Activated naive CD8-positive, alpha-beta T cell treated with anti-CD3 and anti-CD28 coated beads, Interleukin-2, amount 50 U/mL, for 24 hours (primary cell): ENCODE measurements at regions not wholly inside any gene's neighbourhood (a gene's known extent, or its start where the extent isn't known, plus 50 kb on each side); places are given as distances from the start of the nearest gene placed in this dataset.

ENCODE experiments used
- ATAC-seq: fragments of 150-1000 bp; cut with Tn5 transposase; one replicate; pipeline ENCODE4 v1.10.0; 2021
- DNase-seq: peaks from one replicate; pipeline ENCODE4 v3.0.0; 2021
- H3K27ac Mint-ChIP-seq: one replicate; pipeline ENCODE4 v1.8.0; 2021; ENCODE audit warnings: mild to moderate bottlenecking, mixed read lengths
- H3K27me3 Mint-ChIP-seq: one replicate; pipeline ENCODE4 v1.8.0; 2021; ENCODE audit warnings: mixed read lengths
- H3K36me3 Mint-ChIP-seq: one replicate; pipeline ENCODE4 v1.8.0; 2021; ENCODE audit warnings: low read depth, mixed read lengths
- H3K4me1 Mint-ChIP-seq: one replicate; pipeline ENCODE4 v1.8.0; 2021; ENCODE audit warnings: mixed read lengths
- H3K4me3 Mint-ChIP-seq: one replicate; pipeline ENCODE4 v1.8.0; 2021; ENCODE audit warnings: mild to moderate bottlenecking, moderate library complexity, mixed read lengths
- H3K9me3 Mint-ChIP-seq: one replicate; pipeline ENCODE4 v1.8.0; 2021; ENCODE audit warnings: mixed read lengths

DNA sequence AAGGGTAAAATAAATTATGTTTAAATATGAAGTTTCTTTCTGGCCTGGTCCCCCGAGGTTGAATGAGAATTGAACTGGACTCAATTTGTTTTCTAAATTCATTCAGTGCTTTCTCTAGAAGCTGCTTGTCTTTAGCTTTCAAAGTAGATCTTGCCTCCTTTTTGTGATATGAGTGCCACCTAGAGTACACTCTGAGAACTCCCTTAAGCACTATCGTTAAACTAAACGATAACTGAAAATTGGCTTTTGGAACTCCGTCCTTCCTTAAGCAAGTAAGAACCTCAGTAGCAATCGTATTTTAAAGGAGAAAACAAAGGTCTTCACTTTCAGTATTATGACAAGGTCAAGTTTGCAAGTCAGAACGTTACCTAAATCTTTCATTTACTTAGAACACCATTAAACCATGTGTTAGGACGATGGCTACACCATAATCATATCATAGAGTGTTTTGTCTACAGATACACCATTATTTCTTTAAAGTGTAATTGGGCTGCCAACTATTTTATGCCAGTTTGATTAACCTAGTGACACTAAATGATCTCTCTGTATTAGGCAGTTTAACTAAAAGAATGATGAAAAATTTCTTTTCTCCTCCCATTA lies 364.8 kb downstream of the SNAPC1 start:
- Mint-ChIP-seq H3K4me1 (no peaks in the 10 kb centered on the region), H3K4me3 (no peak overlapping the region), H3K27ac (no peak overlapping the region), H3K27me3 (peaks cover 20% of the 10 kb centered on the region), H3K36me3 (no peaks in the 10 kb centered on the region), H3K9me3 (no peaks in the 10 kb centered on the region)
- no peak for DNase-seq
- ATAC-seq = peak; percentile 75

GRCh38 chr14:62130441-62130840 lies 368.2 kb downstream of the SNAPC1 start:
- no peak overlapping the region for H3K27ac Mint-ChIP-seq
- H3K4me1 Mint-ChIP-seq = no peaks in the 10 kb centered on the region
- H3K36me3 Mint-ChIP-seq = no peaks in the 10 kb centered on the region
- H3K9me3 Mint-ChIP-seq = no peaks in the 10 kb centered on the region
- ATAC-seq = no peak
- no peak for DNase-seq
- peaks cover 29% of the 10 kb centered on the region for H3K27me3 Mint-ChIP-seq
- H3K4me3 Mint-ChIP-seq = no peak overlapping the region

- Mint-ChIP-seq H3K27ac (no peak overlapping the region), H3K36me3 (no peaks in the 10 kb centered on the region), H3K27me3 (peaks cover 31% of the 10 kb centered on the region), H3K4me1 (no peaks in the 10 kb centered on the region), H3K9me3 (no peaks in the 10 kb centered on the region), H3K4me3 (no peak overlapping the region)
- DNase-seq (no peak), ATAC-seq (no peak)
Observed at GRCh38 chr14:62133776-62134550, 371.7 kb downstream of the SNAPC1 start.

GRCh38 chr14:62138593-62138992 lies 376.4 kb downstream of the SNAPC1 start:
- Mint-ChIP-seq H3K4me1 (no peaks in the 10 kb centered on the region), H3K9me3 (no peaks in the 10 kb centered on the region), H3K36me3 (no peaks in the 10 kb centered on the region), H3K27me3 (peaks cover 33% of the 10 kb centered on the region), H3K4me3 (no peak overlapping the region), H3K27ac (no peak overlapping the region)
- no peak for ATAC-seq
- DNase-seq = no peak

GRCh38 chr14:62141139-62141538 lies 378.9 kb downstream of the SNAPC1 start:
- ATAC-seq (no peak), DNase-seq (no peak)
- H3K27me3 Mint-ChIP-seq = peaks cover 19% of the 10 kb centered on the region
- H3K9me3 Mint-ChIP-seq = no peaks in the 10 kb centered on the region
- no peaks in the 10 kb centered on the region for H3K4me1 Mint-ChIP-seq
- H3K4me3 Mint-ChIP-seq = no peak overlapping the region
- H3K36me3 Mint-ChIP-seq = no peaks in the 10 kb centered on the region
- no peak overlapping the region for H3K27ac Mint-ChIP-seq

GRCh38 chr14:62143245-62143644 lies 381.0 kb downstream of the SNAPC1 start:
- Mint-ChIP-seq H3K4me3 (no peak overlapping the region), H3K27ac (no peak overlapping the region), H3K36me3 (no peaks in the 10 kb centered on the region), H3K9me3 (peaks cover 14% of the 10 kb centered on the region), H3K27me3 (peaks cover 13% of the 10 kb centered on the region), H3K4me1 (no peaks in the 10 kb centered on the region)
- ATAC-seq (no peak), DNase-seq (no peak)

- H3K27ac Mint-ChIP-seq = no peak overlapping the region
- H3K9me3 Mint-ChIP-seq = peaks cover 14% of the 10 kb centered on the region
- H3K4me1 Mint-ChIP-seq = no peaks in the 10 kb centered on the region
- H3K4me3 Mint-ChIP-seq = no peak overlapping the region
- DNase-seq = no peak
- H3K36me3 Mint-ChIP-seq = no peaks in the 10 kb centered on the region
- peaks cover 13% of the 10 kb centered on the region for H3K27me3 Mint-ChIP-seq
- ATAC-seq = no peak
Observed at GRCh38 chr14:62144863-62145262, 382.6 kb downstream of the SNAPC1 start.

DNA sequence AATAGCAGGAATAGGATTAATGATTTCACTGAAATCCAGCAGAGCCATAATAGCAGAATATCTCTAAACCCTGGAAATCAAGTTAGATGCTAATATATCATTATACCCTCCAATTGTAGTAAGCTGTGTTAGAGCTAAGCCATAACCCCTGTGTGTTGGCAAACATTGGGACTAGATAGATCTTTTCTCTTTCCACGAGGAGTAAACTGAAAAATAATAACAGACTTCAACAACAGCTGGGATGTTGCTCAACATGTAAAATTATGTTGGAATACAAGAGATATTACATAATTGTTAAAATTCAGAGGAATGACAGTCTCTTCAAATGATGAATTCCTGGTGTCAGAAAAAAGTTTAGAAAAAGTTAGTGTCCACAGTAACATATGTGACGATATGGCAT lies 383.8 kb downstream of the SNAPC1 start:
- ATAC-seq = no peak
- DNase-seq = no peak
- Mint-ChIP-seq H3K4me3 (no peak overlapping the region), H3K9me3 (peaks cover 14% of the 10 kb centered on the region), H3K27me3 (peaks cover 11% of the 10 kb centered on the region), H3K4me1 (no peaks in the 10 kb centered on the region), H3K27ac (no peak overlapping the region), H3K36me3 (no peaks in the 10 kb centered on the region)

DNA sequence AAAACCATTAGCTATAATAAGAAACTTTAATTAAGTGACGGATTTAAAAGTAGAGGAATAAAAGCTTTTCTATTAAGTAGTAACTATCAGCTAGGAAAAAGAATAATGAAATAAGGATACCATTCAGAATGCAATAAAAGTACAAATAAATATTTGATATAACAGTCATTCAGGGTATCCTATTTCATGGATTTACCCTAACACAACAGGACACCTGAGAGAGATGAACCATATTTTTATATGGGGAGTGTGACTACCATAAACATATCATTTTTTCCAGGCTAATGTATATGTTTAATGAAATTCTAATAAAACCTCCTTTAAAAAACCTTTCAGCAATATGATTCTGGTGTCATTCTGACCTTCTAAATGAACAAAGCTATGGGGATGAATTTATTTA lies 393.8 kb downstream of the SNAPC1 start:
- H3K4me3 Mint-ChIP-seq = no peak overlapping the region
- no peaks in the 10 kb centered on the region for H3K4me1 Mint-ChIP-seq
- no peak overlapping the region for H3K27ac Mint-ChIP-seq
- peaks cover 20% of the 10 kb centered on the region for H3K27me3 Mint-ChIP-seq
- ATAC-seq (no peak), DNase-seq (no peak)
- H3K36me3 Mint-ChIP-seq = no peaks in the 10 kb centered on the region
- no peaks in the 10 kb centered on the region for H3K9me3 Mint-ChIP-seq

DNA sequence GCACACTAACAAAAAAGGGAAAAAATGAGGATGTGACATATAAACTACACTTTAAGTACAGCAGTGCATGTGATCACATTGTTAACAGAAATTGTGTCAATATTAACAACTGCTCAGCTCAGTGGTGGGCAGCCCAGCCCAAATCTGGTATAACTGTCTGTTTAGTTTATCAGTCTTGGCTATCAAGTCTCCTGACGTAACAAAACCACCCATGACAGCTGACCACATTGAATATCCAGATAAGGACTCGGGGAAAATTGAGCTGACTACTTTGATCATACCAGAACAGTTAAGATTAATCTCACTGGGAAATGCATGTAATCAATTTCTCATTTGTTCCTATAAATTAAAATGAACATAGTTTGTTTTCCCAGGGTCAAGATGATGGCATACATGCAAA lies 396.6 kb downstream of the SNAPC1 start:
- Mint-ChIP-seq H3K9me3 (no peaks in the 10 kb centered on the region), H3K4me3 (no peak overlapping the region), H3K4me1 (no peaks in the 10 kb centered on the region), H3K36me3 (no peaks in the 10 kb centered on the region), H3K27ac (no peak overlapping the region), H3K27me3 (peaks cover 21% of the 10 kb centered on the region)
- DNase-seq (no peak), ATAC-seq (no peak)

DNA sequence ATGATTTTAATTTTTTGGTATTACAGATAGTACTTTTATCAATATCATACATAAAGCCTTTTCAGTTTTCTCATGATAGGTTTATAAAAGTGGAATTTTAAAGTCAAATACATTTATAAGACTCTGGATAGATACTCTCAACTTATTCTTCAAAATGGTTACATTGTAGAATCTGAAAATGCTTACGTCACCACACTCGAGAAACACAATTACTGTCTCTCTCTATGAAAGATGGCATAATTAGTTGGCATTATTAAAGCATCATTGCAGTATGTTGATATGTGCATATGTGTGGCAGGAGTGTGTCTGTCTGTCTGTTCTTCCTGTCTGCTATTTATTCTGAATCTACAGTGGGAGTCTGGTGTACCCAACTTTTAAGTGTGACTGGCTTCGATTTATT lies 397.1 kb downstream of the SNAPC1 start:
- ATAC-seq (no peak), DNase-seq (no peak)
- Mint-ChIP-seq H3K27me3 (peaks cover 25% of the 10 kb centered on the region), H3K27ac (no peak overlapping the region), H3K9me3 (no peaks in the 10 kb centered on the region), H3K4me3 (no peak overlapping the region), H3K36me3 (no peaks in the 10 kb centered on the region), H3K4me1 (no peaks in the 10 kb centered on the region)

- Mint-ChIP-seq H3K4me1 (no peaks in the 10 kb centered on the region), H3K9me3 (no peaks in the 10 kb centered on the region), H3K4me3 (no peak overlapping the region), H3K27ac (no peak overlapping the region), H3K27me3 (peaks cover 27% of the 10 kb centered on the region), H3K36me3 (no peaks in the 10 kb centered on the region)
- no peak for ATAC-seq
- peak; percentile 2 for DNase-seq
Observed at GRCh38 chr14:62162998-62163589, 400.9 kb downstream of the SNAPC1 start.

DNA sequence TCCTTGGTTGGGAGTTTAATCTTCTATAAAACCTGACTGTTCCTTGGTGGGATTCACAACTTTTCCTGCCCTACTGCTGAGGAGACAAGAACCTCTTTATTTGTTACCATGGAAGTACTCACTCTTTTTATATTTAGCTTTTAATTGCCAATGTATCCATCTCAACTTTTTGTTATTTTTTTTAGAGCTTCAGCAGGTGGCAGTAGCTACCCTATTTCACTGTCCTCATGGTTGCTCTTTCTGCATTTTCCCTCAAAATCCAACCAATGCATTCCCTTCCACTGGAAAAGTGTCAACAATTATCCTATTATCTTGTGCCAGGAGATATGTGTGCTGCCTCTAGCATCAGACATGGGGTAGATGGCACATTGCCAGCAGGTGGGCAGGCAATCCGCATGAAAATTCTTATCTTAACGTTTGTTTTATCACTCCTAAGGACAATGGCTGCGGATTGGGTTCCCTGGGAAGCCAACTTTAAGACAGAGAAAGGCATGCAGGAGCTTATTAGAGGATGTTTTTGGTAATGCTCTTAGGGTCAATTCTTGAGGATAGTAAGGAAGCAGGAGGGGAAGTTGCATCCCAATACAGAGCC lies 406.4 kb downstream of the SNAPC1 start:
- Mint-ChIP-seq H3K27ac (no peak overlapping the region), H3K4me1 (no peaks in the 10 kb centered on the region)
- ATAC-seq = no peak

GRCh38 chr14:62179367-62180018 lies 417.3 kb downstream of the SNAPC1 start:
- Mint-ChIP-seq H3K36me3 (no peaks in the 10 kb centered on the region), H3K4me1 (no peaks in the 10 kb centered on the region), H3K27me3 (peaks cover 19% of the 10 kb centered on the region), H3K9me3 (no peaks in the 10 kb centered on the region), H3K4me3 (no peak overlapping the region), H3K27ac (no peak overlapping the region)
- ATAC-seq (peak; percentile 20), DNase-seq (peak; percentile 8)

More for the DNA sequence above, 406.4 kb downstream of the SNAPC1 start:
- Mint-ChIP-seq H3K27me3 (peaks cover 17% of the 10 kb centered on the region), H3K9me3 (no peaks in the 10 kb centered on the region), H3K36me3 (no peaks in the 10 kb centered on the region), H3K4me3 (no peak overlapping the region)
- no peak for DNase-seq
